AML-193 (cell line): ENCODE measurements at regions not wholly inside any gene's neighbourhood (a gene's known extent, or its start where the extent isn't known, plus 50 kb on each side); places are given as distances from the start of the nearest gene placed in this dataset.
A peak's percentile ranks its signal among the peaks of the same experiment; 100 is the strongest.
"Not testable (repeated sequence)": the region's sequence is repeated elsewhere in the genome, so short reads cannot be mapped to it uniquely, and the experiment has no call there.

ENCODE experiments used
- DNase-seq, 2 experiments: peaks; one replicate each; lab custom pipeline; 2025; lab: John Stamatoyannopoulos, UW

GRCh38 chr10:60615541-60615940 is 162.7 kb upstream of the CDK1 start:
- no peak for DNase-seq

GRCh38 chr10:60614363-60614762 is 163.9 kb upstream of the CDK1 start:
- DNase-seq = no peak

GRCh38 chr10:60613434-60613833 is 164.8 kb upstream of the CDK1 start:
- no peak for DNase-seq

GRCh38 chr10:60611291-60611747 is 167.0 kb upstream of the CDK1 start:
- no peak for DNase-seq

DNA sequence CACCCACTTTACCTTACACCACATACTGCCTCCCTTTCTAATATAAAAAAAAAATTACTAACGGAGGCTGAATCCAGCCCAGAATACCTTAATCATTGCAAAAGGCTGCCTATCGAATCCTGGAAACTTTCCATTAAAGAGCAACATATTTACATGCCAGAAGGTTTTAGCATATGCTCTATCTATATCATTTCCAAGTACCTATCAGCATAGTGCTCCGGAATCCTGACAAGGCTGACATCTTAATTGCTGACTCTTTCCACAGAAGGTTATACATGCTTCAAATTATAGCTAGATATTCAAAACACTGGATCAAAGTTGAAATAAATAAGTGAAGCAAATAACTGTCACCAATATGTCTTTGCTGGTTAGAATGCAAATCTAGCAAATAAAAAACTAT is 170.9 kb upstream of the CDK1 start:
- no peak for DNase-seq

GRCh38 chr10:60606343-60607080 is 171.8 kb upstream of the CDK1 start:
- DNase-seq = peak; percentile 89 to 94

- DNase-seq = no peak
These were observed 172.8 kb upstream of the CDK1 start for GRCh38 chr10:60605476-60605875.

GRCh38 chr10:60604342-60604741 is 173.9 kb upstream of the CDK1 start:
- no peak for DNase-seq

DNA sequence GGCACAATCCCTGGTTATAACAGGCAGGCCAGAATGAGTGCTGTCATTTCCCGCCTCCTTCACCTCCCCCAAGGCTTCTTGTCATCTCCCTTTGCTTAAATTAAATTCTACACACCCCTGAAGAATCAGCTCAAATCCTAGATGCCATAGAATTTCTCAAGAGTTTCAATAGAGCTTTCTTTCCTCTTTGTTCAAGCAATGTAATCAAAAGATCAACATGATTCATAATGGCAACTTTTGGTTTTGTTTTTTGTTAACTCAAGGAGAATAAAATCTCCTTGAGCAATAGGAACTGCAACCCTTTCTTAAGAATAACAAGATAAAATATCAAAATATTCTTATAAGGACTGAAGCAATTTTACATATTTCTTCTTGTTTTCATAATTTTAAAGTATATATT is 180.8 kb upstream of the CDK1 start:
- no peak for DNase-seq

DNA sequence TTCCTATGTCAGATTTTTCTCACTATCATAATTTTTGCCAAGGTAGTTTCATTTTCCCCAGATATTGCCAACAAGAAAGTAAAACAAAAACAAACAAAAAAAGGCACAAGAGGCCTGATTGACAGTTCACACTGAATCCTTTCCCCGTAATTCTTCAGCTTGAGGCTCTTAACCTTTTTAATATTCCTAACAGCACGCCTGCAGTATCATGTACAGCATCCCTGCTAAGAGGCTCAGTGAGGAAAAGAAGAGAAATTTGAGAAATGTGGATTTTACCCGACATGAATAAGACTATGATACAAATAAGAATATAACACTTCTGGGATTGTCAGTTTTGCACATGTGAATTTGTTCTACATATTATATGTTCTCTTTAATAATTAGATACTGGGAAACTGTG is 182.4 kb upstream of the CDK1 start:
- no peak for DNase-seq

DNA sequence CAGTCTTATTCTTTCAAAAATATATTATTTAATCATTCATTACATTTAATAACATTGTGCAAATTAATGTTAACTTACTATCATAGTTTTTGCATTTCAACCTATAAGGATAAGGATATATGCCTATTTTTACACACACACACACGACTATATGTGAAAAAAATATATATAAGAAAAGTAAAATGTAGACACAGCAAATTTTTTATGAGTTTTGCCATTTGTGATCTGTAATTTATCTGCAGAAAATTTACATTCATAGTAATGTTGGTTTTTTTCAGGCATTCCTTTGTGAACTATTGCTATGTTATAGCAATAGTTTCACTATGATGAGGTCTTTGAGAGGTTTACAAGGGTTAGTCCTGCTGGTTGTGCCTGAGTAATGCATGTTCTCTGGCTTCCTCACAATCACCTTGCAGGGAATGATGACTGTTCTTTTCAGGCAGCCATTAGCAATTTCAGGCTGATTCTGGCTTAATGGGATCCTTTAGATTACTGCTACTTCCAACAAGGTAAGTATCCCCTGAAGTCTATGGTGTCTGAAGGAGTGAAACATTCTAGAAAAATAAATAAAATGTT is 183.7 kb upstream of the CDK1 start:
- no peak for DNase-seq

DNA sequence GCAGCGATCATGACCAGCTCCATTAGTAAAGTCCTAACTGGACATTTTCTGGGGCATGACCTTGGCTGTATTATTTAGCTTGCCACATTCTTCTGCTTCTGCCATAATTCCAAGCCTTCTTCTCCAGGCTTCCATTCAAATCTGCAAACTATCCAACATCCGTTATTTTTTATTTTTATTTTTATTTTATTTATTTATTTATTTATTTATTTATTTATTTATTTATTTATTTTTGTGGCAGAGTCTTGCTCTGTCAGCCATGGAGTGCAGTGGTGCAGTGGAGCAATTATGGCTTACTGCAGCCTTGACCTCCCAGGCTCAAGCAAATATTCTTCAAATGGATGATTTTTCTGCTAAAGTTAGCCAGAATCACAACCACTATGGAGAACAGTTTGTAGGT is 187.2 kb upstream of the CDK1 start:
- no peak for DNase-seq

DNA sequence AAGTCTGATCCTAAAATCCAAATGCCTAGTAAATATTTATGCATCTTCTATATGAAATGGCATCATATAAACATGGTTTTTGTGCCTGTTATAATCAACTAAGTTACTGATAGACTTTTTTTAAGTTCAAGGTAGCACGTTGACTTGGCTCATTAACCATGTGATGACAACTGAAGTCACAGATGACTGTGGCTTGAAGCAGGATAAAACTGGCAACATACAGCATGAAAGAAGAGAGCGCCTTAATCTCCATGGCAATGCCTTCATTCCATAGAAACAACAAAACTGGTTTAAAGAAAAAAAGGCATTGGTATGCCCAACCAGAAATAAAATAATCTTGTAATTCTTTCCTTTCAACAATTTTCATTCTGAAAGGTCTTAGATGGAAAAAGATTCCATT is 188.9 kb upstream of the CDK1 start:
- DNase-seq = no peak

GRCh38 chr10:60581782-60582181 is 192.1 kb upstream of the ANK3 start:
- not testable (repeated sequence) for DNase-seq

GRCh38 chr10:60578217-60578616 is 188.5 kb upstream of the ANK3 start:
- no peak for DNase-seq

DNA sequence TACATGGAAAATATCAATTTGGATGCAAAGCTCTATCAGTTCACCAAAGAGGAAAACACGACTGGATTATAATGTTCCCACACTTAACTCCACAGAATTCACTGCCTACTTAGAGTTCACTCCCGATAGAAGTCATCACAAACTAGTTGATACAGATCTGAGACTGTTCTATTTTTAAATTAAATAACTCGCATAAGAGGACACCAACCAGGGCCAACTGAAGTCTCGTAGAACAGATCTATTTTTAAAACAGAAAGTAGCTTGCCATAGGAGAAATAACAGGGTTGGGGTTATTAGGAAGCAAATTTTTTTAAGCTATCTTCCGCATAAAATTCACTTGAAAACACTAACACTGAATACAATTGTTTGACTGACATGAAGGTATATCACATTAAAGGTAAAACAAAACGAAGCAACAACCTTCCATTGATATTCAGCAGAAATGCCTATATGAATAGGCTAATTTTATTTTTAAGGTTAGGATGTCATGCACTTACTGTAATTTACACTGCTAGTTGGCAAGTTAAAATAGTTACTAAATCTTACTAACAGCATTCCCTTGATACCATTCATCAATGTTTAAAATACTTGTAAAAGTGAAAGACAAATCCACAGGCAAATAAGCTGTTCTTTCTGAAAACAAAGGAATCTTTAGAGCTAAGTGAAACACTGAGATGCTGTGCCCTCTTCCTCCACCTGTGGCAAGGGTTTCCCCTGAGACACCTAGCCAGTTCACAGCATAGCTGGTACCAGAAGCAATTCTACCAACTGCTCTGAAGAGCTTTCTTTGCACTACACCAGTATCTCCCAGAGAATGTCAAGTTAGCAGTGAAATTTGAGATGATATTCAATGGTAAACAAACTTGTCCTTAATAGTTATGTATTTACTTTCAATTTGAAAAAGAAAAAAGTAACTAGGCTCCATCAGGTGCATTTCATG is 186.7 kb upstream of the ANK3 start:
- no peak for DNase-seq

DNA sequence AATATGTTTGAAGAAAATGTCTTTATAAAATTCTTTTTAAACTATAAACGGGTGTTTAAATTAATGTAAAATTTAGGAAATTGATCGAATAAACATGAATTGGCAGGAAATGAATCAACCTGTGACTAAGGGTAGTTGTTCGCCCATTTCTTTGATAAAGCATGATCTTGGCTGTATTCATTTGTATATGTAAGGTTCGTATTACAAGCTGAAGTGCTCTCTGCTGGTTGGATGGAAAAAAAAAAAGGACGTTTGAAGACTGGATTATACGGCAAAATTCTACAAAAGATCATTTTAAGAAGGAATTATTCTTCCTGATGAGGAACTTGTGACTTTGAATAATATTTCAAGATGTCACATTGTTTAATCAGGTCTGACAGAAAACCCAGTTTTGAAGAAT is 185.4 kb upstream of the ANK3 start:
- no peak for DNase-seq

DNA sequence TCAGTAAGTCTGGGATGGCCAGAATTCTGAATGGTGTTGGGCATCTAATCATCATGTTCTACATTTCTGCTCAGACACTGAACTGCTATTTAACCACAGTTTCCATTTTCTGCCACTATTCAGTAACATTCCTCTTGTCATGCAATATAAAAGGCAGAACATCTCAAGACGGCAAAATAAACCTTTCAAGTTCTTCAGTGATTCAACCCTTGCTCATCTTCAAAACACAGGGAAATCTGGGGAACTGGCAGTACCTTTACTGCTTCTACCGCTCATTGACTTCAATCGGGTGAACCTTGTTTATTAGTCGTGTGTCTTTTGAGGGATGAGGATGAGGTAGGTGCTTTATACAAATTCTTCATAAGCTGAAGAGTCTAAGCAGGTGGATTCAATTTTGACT is 184.7 kb upstream of the ANK3 start:
- DNase-seq = no peak

DNA sequence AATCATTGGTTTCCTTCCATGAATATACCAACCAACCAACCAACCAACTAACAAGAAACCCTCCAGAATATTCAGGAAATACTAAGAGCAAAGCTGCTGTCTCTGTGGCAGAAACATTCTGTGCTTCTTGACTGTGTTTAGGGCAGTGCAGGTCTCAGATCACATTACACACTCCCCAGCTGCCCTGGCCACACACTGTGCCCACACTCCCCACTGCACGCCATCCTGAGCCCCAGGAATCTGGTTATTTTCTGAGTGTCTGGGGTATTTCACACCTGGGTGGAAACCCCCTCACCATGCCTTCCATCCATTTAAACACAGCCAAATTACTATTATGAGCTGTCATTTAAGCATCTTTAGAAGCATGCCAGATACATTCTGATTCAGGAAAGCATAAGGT is 183.7 kb upstream of the ANK3 start:
- no peak for DNase-seq

GRCh38 chr10:60572511-60573194 is 183.0 kb upstream of the ANK3 start:
- DNase-seq = no peak

GRCh38 chr10:60570896-60571295 is 181.2 kb upstream of the ANK3 start:
- no peak for DNase-seq

DNA sequence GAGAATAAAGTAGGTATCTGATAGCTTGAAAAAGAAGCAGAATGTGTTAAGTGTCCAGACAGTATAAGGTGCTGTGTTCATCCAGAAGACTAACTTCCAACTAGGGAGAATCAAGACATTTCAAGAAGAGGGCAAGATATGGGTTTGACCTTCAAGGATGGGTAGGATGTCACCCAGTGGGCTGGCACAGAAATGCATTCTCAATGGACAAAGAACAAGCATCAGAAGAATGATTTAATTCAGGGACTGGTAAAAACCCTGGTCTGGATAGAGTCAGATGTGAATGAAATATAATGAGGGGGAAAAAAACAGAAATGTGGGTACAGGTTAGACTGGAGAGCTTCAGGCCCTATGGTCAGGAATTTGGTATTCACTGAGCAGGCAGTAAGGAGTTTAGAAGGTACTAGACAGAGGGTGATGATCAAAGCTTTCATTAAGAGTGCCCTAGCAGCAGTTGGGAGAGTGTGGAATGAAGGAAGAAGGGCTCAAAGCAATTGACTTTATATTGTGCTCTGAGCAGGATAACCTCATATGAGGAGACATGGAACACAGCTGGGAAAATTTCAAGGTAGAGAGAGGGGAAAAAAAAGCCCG is 180.7 kb upstream of the ANK3 start:
- DNase-seq = no peak
